NT2/D1 (cell line): ENCODE measurements at regions not wholly inside any gene's neighbourhood (a gene's known extent, or its start where the extent isn't known, plus 50 kb on each side); places are given as distances from the start of the nearest gene placed in this dataset.

Experiments
- SUZ12 ChIP-seq: IDR thresholded peaks from 2 replicates; pipeline ENCODE4 v1.6.1; 2011; ENCODE audit not compliant: insufficient read length, insufficient read depth; ENCODE audit errors: extremely low read depth
- YY1 ChIP-seq: IDR thresholded peaks from 2 replicates; pipeline ENCODE4 v1.6.1; 2011; ENCODE audit not compliant: insufficient read length, insufficient read depth
- ZNF274 ChIP-seq: IDR thresholded peaks from 2 replicates; pipeline ENCODE4 v1.6.1; 2011; ENCODE audit warnings: mild to moderate bottlenecking, low read depth, low read length

DNA sequence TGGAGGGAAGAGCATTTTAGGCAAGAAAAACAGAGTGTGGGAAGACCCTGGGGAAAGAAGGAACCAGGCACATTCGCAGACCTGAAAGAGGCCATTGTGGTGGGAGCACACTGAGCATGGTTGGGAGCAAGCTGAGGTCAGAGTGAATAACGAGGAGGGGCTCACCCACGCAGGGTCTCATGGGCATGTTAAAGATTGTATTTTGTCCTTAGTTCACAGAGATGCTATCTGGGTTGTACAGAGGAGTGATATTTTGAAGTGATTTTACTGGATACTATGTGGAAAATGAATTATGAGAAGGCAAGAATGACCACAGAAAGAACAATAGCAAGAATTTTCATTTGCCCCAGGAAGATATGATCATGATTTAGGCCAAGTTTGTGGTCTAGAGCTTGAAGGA lies 578.3 kb upstream of the NR5A2 start:
- no peak for TF ChIP-seq ZNF274
- TF ChIP-seq SUZ12, result no peak
- TF ChIP-seq YY1, result no peak
